Activated T-cell treated with anti-CD3 and anti-CD28 coated beads for 24 hours (primary cell): ENCODE measurements at regions not wholly inside any gene's neighbourhood (a gene's known extent, or its start where the extent isn't known, plus 50 kb on each side); places are given as distances from the start of the nearest gene placed in this dataset.
"Not testable (repeated sequence)": the region's sequence is repeated elsewhere in the genome, so short reads cannot be mapped to it uniquely, and the experiment has no call there.

Experiments used
- DNase-seq: peaks from one replicate; pipeline ENCODE4 v3.0.0-alpha.2; 2020; ENCODE audit warnings: low read depth

- DNase-seq = no peak
Measured at GRCh38 chr9:78122631-78123030, 91.0 kb upstream of the GNAQ start.

DNA sequence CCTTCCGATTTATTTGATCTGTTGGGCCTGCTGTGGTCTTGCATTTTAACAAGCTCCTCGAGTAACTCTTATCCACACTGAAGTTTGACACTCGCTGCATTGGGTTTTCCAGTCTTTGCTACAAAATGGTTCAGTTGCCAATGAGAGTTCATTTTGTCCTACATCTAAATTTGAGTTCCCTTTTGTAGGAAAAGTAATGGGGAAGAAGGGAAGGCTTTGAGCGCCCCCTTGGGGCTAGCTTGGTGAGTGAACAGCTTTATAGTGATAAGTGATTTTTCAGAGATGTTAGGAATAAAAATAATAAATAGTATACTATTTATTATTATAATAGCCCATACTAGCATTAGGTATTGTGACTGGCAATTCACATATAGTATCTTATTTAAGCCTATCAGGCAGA, 89.9 kb upstream of the GNAQ start:
- DNase-seq = peak; percentile 21

- no peak for DNase-seq
Measured at GRCh38 chr9:78118742-78119473, 87.3 kb upstream of the GNAQ start.

GRCh38 chr9:78115073-78115472, 83.5 kb upstream of the GNAQ start:
- DNase-seq = no peak

DNA sequence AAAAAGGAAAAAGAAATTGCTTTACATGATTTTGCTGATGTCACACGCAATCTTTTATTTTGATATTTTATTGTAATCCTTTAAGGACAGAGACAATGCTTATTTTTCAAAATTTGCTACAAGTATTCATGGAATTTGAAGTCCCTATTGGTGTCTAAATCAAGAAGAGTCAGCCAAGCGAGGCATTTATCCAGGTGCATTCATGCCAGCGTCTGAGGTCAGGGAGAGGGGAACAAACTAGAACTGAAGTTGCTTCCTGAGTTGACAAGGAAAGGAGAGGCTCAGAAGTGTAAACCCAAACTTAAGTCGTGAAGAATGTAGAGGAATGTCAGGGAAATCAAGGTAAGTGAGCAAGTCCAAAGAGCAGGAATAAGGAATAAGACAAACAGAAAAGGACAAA, 83.0 kb upstream of the GNAQ start:
- DNase-seq = no peak

DNA sequence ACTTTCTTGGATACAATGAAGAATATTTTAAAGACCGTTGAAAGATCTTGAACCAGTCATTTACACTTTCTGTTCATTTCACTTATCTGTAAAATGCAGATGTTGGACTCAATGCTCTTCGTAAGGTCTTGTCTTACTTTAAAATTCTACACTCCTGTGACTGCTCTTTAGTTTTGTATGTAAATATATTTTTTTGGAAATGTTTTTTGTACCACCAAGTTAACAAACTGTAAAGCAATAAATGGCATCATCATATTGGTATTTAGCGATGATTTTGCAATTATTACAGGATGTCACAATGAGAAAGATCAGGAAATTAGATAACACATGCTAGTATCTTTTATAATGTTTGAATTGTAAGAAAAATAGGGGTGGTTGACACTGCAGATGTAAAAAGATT, 80.8 kb upstream of the GNAQ start:
- no peak for DNase-seq

DNA sequence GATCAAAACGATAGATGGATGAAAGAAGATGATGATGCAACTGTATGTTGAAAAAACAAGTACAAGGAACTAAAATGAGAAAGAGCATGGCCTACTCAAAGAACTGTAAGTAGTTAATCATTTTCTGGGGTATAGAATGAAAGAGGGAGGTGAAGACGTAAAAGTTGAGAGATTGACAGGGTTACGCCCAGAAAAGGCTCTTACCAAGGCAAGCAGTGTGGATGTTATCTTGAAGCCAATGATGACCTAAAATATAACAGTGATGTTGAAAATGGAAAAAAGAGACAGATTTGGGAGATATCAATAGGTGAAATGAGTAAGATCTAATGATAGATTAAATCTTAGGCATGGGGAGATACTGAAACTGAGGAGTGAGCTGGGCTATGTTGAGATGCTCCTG, 80.4 kb upstream of the GNAQ start:
- no peak for DNase-seq

DNA sequence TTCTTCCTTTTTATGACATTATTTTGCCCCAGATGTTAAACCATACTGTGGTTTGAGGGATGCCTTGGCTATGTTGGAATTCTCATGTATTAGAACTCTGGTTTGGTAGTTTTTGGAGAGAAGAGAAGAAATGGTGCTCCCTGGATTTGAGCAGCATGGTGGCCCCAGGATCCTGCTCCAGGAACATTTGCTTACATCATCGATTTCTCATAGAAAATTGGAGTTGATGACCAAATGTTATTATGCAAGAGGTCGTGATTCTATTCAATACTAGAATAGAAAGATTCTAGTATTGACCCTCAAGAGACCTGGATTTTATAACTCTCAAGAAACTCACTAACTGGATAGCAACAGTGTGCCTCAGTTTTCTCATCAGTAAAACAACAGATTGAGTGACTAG, 77.5 kb upstream of the GNAQ start:
- no peak for DNase-seq

DNA sequence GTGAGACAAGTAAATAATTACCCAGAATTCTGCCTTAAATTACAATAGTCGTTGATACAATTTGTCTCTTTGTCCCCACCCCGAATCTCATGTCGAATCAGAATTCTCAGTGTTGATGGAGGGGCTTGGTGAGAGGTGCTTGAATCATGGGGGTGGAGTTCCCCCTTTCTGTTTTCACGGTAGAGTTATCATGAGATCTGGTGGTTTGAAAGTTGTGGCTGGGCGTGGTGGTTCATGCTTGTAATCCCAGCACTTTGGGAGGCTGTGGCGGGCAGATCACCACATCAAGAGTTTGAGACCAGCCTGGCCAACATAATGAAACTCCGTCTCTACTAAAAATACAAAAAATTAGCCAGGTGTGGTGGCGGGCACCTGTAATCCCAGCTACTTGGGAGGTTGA, 75.0 kb upstream of the GNAQ start:
- DNase-seq = not testable (repeated sequence)

DNA sequence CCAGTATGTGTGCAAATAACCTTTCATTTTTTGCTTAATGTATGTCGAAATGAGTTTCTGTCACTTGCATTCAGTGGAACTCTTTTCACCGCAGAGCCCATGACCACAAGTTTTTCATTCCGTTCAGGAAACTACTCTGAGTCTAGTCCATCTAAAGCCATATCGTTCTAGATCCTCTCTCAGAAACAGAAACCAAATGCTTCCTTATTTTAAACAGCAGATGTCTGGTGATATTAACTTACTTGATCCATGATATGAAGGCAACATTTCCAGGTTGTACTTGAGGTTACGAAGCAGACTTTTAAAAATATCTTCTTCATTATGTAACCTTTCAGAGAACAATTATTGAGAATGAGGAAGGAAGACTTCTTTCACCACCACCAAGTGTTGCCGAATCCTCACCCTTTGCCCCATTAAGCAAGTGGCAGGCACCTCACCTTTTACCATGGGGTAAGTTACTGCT, 72.4 kb upstream of the GNAQ start:
- no peak for DNase-seq

- no peak for DNase-seq
Measured at GRCh38 chr9:78101247-78101646, 69.6 kb upstream of the GNAQ start.

DNA sequence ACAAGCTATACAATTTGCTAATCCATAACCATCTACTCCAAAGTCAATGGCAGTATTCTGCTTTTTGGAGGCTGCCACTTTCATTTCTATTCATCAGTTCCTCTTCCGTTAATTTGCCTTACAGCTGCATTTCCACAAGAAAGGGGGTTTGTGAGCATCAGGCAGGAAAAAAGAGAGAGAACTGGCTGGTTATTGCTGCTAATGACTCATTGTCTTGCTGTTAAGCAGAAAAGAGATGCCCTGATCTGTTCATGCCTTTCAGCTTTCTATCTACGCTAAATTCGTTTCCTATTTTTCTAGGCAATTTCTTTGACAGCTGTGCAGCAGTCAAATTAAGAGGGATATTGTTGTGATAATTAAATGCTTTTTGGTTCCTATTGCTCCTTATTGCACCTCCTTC, 65.9 kb upstream of the GNAQ start:
- DNase-seq = no peak

GRCh38 chr9:78091731-78092130, 60.1 kb upstream of the GNAQ start:
- DNase-seq = no peak

GRCh38 chr9:78089111-78089510, 57.5 kb upstream of the GNAQ start:
- no peak for DNase-seq

- DNase-seq = not testable (repeated sequence)
Measured at GRCh38 chr9:78088190-78088589, 56.6 kb upstream of the GNAQ start.
